Neutrophil (primary cell): ENCODE measurements at regions not wholly inside any gene's neighbourhood (a gene's known extent, or its start where the extent isn't known, plus 50 kb on each side); places are given as distances from the start of the nearest gene placed in this dataset.

Source experiments
- H3K27ac ChIP-seq: fragments of 200-600 bp; sonication (generic); 2 replicates; pipeline ENCODE4 v1.5.1; 2016; ENCODE audit warnings: mild to moderate bottlenecking, moderate library complexity
- H3K27me3 ChIP-seq: fragments of 200-600 bp; sonication (generic); 2 replicates; pipeline ENCODE4 v1.6.0; 2016; ENCODE audit warnings: mild to moderate bottlenecking
- H3K36me3 ChIP-seq: fragments of 200-600 bp; sonication (generic); 2 replicates; pipeline ENCODE4 v1.5.1; 2017
- H3K4me1 ChIP-seq, 2 experiments: fragments of 200-600 bp in 1 of 2; sonication (generic) in 1 of 2; 1 replicate in 1 of 2; 2 replicates in 1 of 2; pipeline versions ENCODE4 v1.5.1 to v1.6.1; 2013 to 2016; ENCODE audit warnings: low read depth in 1 of 2, low read length in 1 of 2, mild to moderate bottlenecking in 1 of 2, moderate library complexity in 1 of 2; ENCODE audit not compliant: control insufficient read depth in 1 of 2, insufficient read depth in 1 of 2
- H3K4me3 ChIP-seq, 2 experiments: fragments of 200-600 bp in 1 of 2; sonication (generic) in 1 of 2; 1 replicate in 1 of 2; 2 replicates in 1 of 2; pipeline ENCODE4 v1.5.1; 2013 to 2016; ENCODE audit warnings: low read depth in 1 of 2, low read length in 1 of 2, mild to moderate bottlenecking in 1 of 2, moderate library complexity in 1 of 2
- H3K9me3 ChIP-seq: fragments of 200-600 bp; sonication (generic); 2 replicates; pipeline ENCODE4 v1.5.1; 2016
- CTCF ChIP-seq: fragments of 200-600 bp; sonication (generic); IDR thresholded peaks from 2 replicates; pipeline ENCODE4 v1.5.1; 2016; ENCODE audit warnings: antibody characterized with exemption

- H3K9me3 ChIP-seq, result peaks cover 4% of the 10 kb centered on the region
- no peaks in the 10 kb centered on the region for H3K36me3 ChIP-seq
- no peak overlapping the region for H3K4me3 ChIP-seq
- TF ChIP-seq CTCF, result no peak
- no peak overlapping the region for H3K27ac ChIP-seq
- H3K27me3 ChIP-seq, result no peaks in the 10 kb centered on the region
- H3K4me1 ChIP-seq, result no peaks in the 10 kb centered on the region
Measured at GRCh38 chr13:82847595-82847994, 1034.7 kb downstream of the SLITRK1 start.

GRCh38 chr13:82833923-82834322 lies 1048.4 kb downstream of the SLITRK1 start:
- Histone ChIP-seq H3K4me3 (no peak overlapping the region), H3K27ac (no peak overlapping the region), H3K27me3 (no peaks in the 10 kb centered on the region), H3K36me3 (no peaks in the 10 kb centered on the region), H3K4me1 (no peaks in the 10 kb centered on the region), H3K9me3 (no peaks in the 10 kb centered on the region)
- no peak for TF ChIP-seq CTCF

GRCh38 chr13:82829040-82829439 lies 1053.2 kb downstream of the SLITRK1 start:
- no peak for TF ChIP-seq CTCF
- Histone ChIP-seq H3K9me3 (no peaks in the 10 kb centered on the region), H3K27me3 (no peaks in the 10 kb centered on the region), H3K4me1 (no peaks in the 10 kb centered on the region), H3K27ac (no peak overlapping the region), H3K4me3 (no peak overlapping the region), H3K36me3 (no peaks in the 10 kb centered on the region)

GRCh38 chr13:82827724-82828123 lies 1054.5 kb downstream of the SLITRK1 start:
- Histone ChIP-seq H3K9me3 (no peaks in the 10 kb centered on the region), H3K36me3 (no peaks in the 10 kb centered on the region), H3K4me1 (no peaks in the 10 kb centered on the region), H3K27ac (no peak overlapping the region), H3K27me3 (no peaks in the 10 kb centered on the region), H3K4me3 (no peak overlapping the region)
- TF ChIP-seq CTCF, result no peak

GRCh38 chr13:82822935-82823334 lies 1059.3 kb downstream of the SLITRK1 start:
- Histone ChIP-seq H3K27ac (no peak overlapping the region), H3K9me3 (no peaks in the 10 kb centered on the region), H3K4me3 (no peak overlapping the region), H3K4me1 (no peaks in the 10 kb centered on the region), H3K36me3 (no peaks in the 10 kb centered on the region), H3K27me3 (no peaks in the 10 kb centered on the region)
- no peak for TF ChIP-seq CTCF

- no peak for TF ChIP-seq CTCF
- H3K27ac ChIP-seq, result no peak overlapping the region
Measured at GRCh38 chr13:82817133-82817532, 1065.1 kb downstream of the SLITRK1 start.

More at GRCh38 chr13:82817133-82817532, 1065.1 kb downstream of the SLITRK1 start:
- H3K36me3 ChIP-seq, result no peaks in the 10 kb centered on the region
- H3K4me3 ChIP-seq, result no peak overlapping the region
- H3K4me1 ChIP-seq, result no peaks in the 10 kb centered on the region
- no peaks in the 10 kb centered on the region for H3K9me3 ChIP-seq
- H3K27me3 ChIP-seq, result no peaks in the 10 kb centered on the region
